K562 (cell line): ENCODE measurements at regions not wholly inside any gene's neighbourhood (a gene's known extent, or its start where the extent isn't known, plus 50 kb on each side); places are given as distances from the start of the nearest gene placed in this dataset.

Source experiments
- CBFA2T2 ChIP-seq: fragments of 450-650 bp; conservative IDR thresholded peaks from 2 replicates; pipeline ENCODE4 v1.6.1; 2017; ENCODE audit warnings: mild to moderate bottlenecking
- CHD7 ChIP-seq: fragments of 200-600 bp; sonication (generic); IDR thresholded peaks from one replicate; pipeline ENCODE4 v1.6.1; 2012; ENCODE audit warnings: mild to moderate bottlenecking, low read depth, low read length, inconsistent platforms
- SMAD2 ChIP-seq: fragments of 150-350 bp; IDR thresholded peaks from 2 replicates; pipeline ENCODE4 v1.6.1; 2014; ENCODE audit warnings: low read depth, mild to moderate bottlenecking, low read length
- ZNF224 ChIP-seq: sonication (generic); formaldehyde crosslinking; IDR thresholded peaks from 2 replicates; pipeline ENCODE4 v1.8.0; 2022; ENCODE audit warnings: mild to moderate bottlenecking, missing genetic modification reagents

GRCh38 chr10:35834877-35835494 is 192.9 kb upstream of the FZD8 start (continued):
- TF ChIP-seq CHD7: no peak
- no peak for TF ChIP-seq ZNF224
- TF ChIP-seq CBFA2T2: no peak
- no peak for TF ChIP-seq SMAD2
